Heart right ventricle (tissue), 16 donors: ENCODE measurements at regions not wholly inside any gene's neighbourhood (a gene's known extent, or its start where the extent isn't known, plus 50 kb on each side); places are given as distances from the start of the nearest gene placed in this dataset.

ENCODE experiments used
- ATAC-seq, 8 donors: fragments of 200-7000 bp; cut with Tn5 transposase; one replicate each; pipeline ENCODE4 v1.9.1; 2020; ENCODE audit warnings: mild to moderate bottlenecking in 8 of 8, moderate library complexity in 8 of 8, moderate number of reproducible peaks in 1 of 8
- DNase-seq, 2 donors: peaks; one replicate each; pipeline ENCODE4 v3.0.0-alpha.2; 2020
- H3K27ac ChIP-seq, 10 donors: fragments of 200-600 bp; sonication (generic) in 2 of 10; one replicate each; pipeline versions ENCODE4 v1.5.0 to v1.8.0; 2020 to 2022; ENCODE audit warnings: mild to moderate bottlenecking in 3 of 10
- H3K27me3 ChIP-seq, 7 donors: fragments of 200-600 bp; one replicate each; pipeline ENCODE4 v1.8.0; 2021 to 2022; ENCODE audit warnings: mild to moderate bottlenecking in 2 of 7
- H3K36me3 ChIP-seq, 9 donors: fragments of 200-600 bp; sonication (generic) in 1 of 9; one replicate each; pipeline versions ENCODE4 v1.5.0 to v1.8.0; 2020 to 2022; ENCODE audit warnings: mild to moderate bottlenecking in 2 of 9
- H3K4me1 ChIP-seq, 9 donors: fragments of 200-600 bp; sonication (generic) in 1 of 9; one replicate each; pipeline versions ENCODE4 v1.5.0 to v1.8.0; 2020 to 2022; ENCODE audit warnings: mild to moderate bottlenecking in 4 of 9
- H3K4me3 ChIP-seq, 10 donors: fragments of 200-600 bp; sonication (generic) in 2 of 10; one replicate each; pipeline versions ENCODE4 v1.5.0 to v1.8.0; 2020 to 2022; ENCODE audit warnings: mild to moderate bottlenecking in 7 of 10, moderate library complexity in 2 of 10
- H3K9me3 ChIP-seq, 11 donors: fragments of 200-600 bp in 10 of 11; sonication (generic) in 2 of 11; one replicate each; pipeline versions ENCODE4 v1.5.0 to v1.8.0; 2013 to 2022; ENCODE audit warnings: mild to moderate bottlenecking in 2 of 11, control low read depth in 1 of 11, moderate library complexity in 1 of 11
- CTCF ChIP-seq, 9 donors: fragments of 200-600 bp; sonication (generic) in 2 of 9; IDR thresholded peaks; one replicate each; pipeline versions ENCODE4 v1.5.0 to v1.8.0; 2021 to 2022; ENCODE audit warnings: antibody characterized with exemption in 9 of 9, mild to moderate bottlenecking in 5 of 9, moderate library complexity in 1 of 9
- WGBS, 2 donors: extraction: QIAGEN DNeasy Blood & Tissue Kit; methylation state at CpG; one replicate each; pipeline ENCODE4 v1.1.7; 2013; ENCODE audit warnings: inconsistent platforms in 1 of 2; 5-methylcytosine and 5-hydroxymethylcytosine counted together
- intact Hi-C, 10 donors: fragments of 100-400 bp; cut with DNase I; formaldehyde crosslinking; loops; one replicate each; pipeline versions ENCODE4 v1.11.1 to v1.14.2; 2022
- donor health status: Arrhythmogenic right ventricular cardiomyopathy.
- donor health status: ischemic (EF 13 %, LVEDD 7.1; RV severe dilation, severe dysfunction).
- donor health status: healthy with polysubstance abuse.
- donor health status: DM: no; HTN: yes; CAD: no.
- donor health status: DM: no; HTN: no; CAD: no.
- donor health status: ischemic (EF 25% LVEDD 6.9; RV normal size, moderate dysfunction).
- donor health status: ischemic (EF 25% LVEDD 5.7; RV mildly dilated, moderate dysfunction).
- donor health status: healthy.
- donor health status: DM: yes; HTN: yes; CAD: no.
- donor health status: Ischemic cardiomyopathy.
- donor health status: ischemic (EF 35%, LVEDD 5.7; RV mildly dilated, moderate dysfunction).
- donor health status: nonischemic (EF 11% LVEDD 7.7; RV severe dilation, severe dysfunction).
- donor health status: DM: yes; HTN: yes; CAD: no.
- donor health status: PGD.
- donor health status: ischemic (EF 29% LVEDD 5.4; RV normal size, mild dysfunction).
- donor health status: nonischemic (EF 23%, LVEDD 6.1; RV moderate dilation, normal function).

GRCh38 chr12:61367281-61367785, 892.9 kb upstream of the USP15 start:
- no peak overlapping the region for H3K4me3 ChIP-seq
- H3K27ac ChIP-seq: no peak overlapping the region
- TF ChIP-seq CTCF (IDR thresholded peaks at IDR 0.05): no peak
- WGBS, 2 donors: 65 to 73% methylated on average over 1 of the region's 1 CpG
- H3K36me3 ChIP-seq: no peaks in the 10 kb centered on the region
- intact Hi-C loops: no loop called here
- no peaks in the 10 kb centered on the region for H3K9me3 ChIP-seq
- H3K4me1 ChIP-seq: no peaks in the 10 kb centered on the region
- ATAC-seq (no peak), DNase-seq (no peak)
- no peaks in the 10 kb centered on the region for H3K27me3 ChIP-seq

GRCh38 chr12:61369241-61369910, 890.8 kb upstream of the USP15 start:
- intact Hi-C loops: no loop called here
- no peak overlapping the region for H3K4me3 ChIP-seq

GRCh38 chr12:61384511-61384910, 875.7 kb upstream of the USP15 start:
- H3K36me3 ChIP-seq: no peaks in the 10 kb centered on the region
- intact Hi-C loops: no loop called here
- no peaks in the 10 kb centered on the region for H3K27me3 ChIP-seq
- no peak for TF ChIP-seq CTCF (IDR thresholded peaks at IDR 0.05)
- no peak overlapping the region for H3K27ac ChIP-seq
- no peaks in the 10 kb centered on the region for H3K4me1 ChIP-seq
- DNase-seq: no peak
- no peak for ATAC-seq
- WGBS, 2 donors: 51 to 57% methylated on average over 1 of the region's 1 CpG
- no peak overlapping the region for H3K4me3 ChIP-seq
- peaks cover 0 to 12% (median 0%) of the 10 kb centered on the region in 11 donors for H3K9me3 ChIP-seq

More at GRCh38 chr12:61369241-61369910, 890.8 kb upstream of the USP15 start:
- Histone ChIP-seq H3K36me3 (no peaks in the 10 kb centered on the region), H3K27me3 (no peaks in the 10 kb centered on the region), H3K9me3 (no peaks in the 10 kb centered on the region), H3K4me1 (no peaks in the 10 kb centered on the region), H3K27ac (no peak overlapping the region)
- ATAC-seq: no peak
- DNase-seq: no peak
- TF ChIP-seq CTCF (IDR thresholded peaks at IDR 0.05): no peak
- WGBS, 2 donors: 85 to 87% methylated on average over 4 of the region's 4 CpGs

- ATAC-seq (peak in 2 of 8 donors; percentile 55 to 69), DNase-seq (no peak)
- intact Hi-C loops: no loop called here
- no peak for TF ChIP-seq CTCF (IDR thresholded peaks at IDR 0.05)
- Histone ChIP-seq H3K4me3 (no peak overlapping the region), H3K27me3 (no peaks in the 10 kb centered on the region), H3K9me3 (peaks cover 0 to 21% (median 0%) of the 10 kb centered on the region in 11 donors), H3K4me1 (no peaks in the 10 kb centered on the region), H3K27ac (no peak overlapping the region), H3K36me3 (no peaks in the 10 kb centered on the region)
Measured at GRCh38 chr12:61385771-61386170, 874.4 kb upstream of the USP15 start.
